AG04449 (cell line): ENCODE measurements at regions not wholly inside any gene's neighbourhood (a gene's known extent, or its start where the extent isn't known, plus 50 kb on each side); places are given as distances from the start of the nearest gene placed in this dataset.

Experiments used
- CTCF ChIA-PET: fragments of 350-600 bp; formaldehyde crosslinking; extraction: SDS; loops from one replicate; lab custom pipeline; 2021; ENCODE audit warnings: antibody characterized with exemption; lab: Yijun Ruan, JAX
- POLR2A ChIA-PET: fragments of 400-600, 350-600 bp; formaldehyde crosslinking; extraction: SDS; loops from one replicate; lab custom pipeline; 2020; ENCODE audit warnings: antibody characterized with exemption, inconsistent platforms; lab: Yijun Ruan, JAX
- DNase-seq: peaks from one replicate; pipeline ENCODE4 v3.0.0-alpha.2; 2010; ENCODE audit warnings: low read depth, low spot score
- H3K4me3 ChIP-seq: 2 replicates; pipeline ENCODE4 v1.5.1; 2011; ENCODE audit warnings: low read depth, mild to moderate bottlenecking, control low read depth, low read length
- CTCF ChIP-seq: IDR thresholded peaks from one replicate; pipeline ENCODE4 v1.5.1; 2011; ENCODE audit warnings: mild to moderate bottlenecking, moderate library complexity, low read length, control low read depth, inconsistent platforms; ENCODE audit not compliant: insufficient read depth; ENCODE audit errors: missing control alignments

GRCh38 chr3:132892956-132893355 lies 145.2 kb upstream of the TMEM108 start:
- TF ChIP-seq CTCF: no peak
- ChIA-PET CTCF (no interaction called here), POLR2A (no interaction called here)
- no peak for DNase-seq
- no peak overlapping the region for H3K4me3 ChIP-seq

- TF ChIP-seq CTCF: no peak
- POLR2A ChIA-PET: no interaction called here
Measured at GRCh38 chr3:132881756-132882409, 156.3 kb upstream of the TMEM108 start.

DNA sequence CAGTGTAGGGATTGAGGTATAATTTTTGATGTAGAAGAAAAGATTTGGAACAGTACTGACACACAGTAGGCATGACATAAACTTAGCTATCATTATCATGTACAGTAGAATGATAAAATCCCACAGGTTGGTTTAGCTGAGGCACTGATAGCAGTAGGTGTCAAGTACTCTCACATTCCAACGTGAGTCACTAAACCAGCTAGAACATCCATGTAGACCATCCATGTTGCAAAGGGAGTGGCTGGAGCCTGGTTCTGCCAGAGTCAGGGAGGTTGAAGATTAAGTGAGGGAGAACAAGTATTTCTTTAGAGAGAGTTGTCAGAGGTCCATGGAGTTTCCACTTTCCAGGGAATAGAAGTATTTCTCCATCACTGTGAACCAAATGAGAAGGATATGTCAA lies 157.2 kb upstream of the TMEM108 start:
- POLR2A ChIA-PET: no interaction called here
- DNase-seq: no peak
- TF ChIP-seq CTCF: no peak
- CTCF ChIA-PET: no interaction called here
- no peak overlapping the region for H3K4me3 ChIP-seq

More at GRCh38 chr3:132881756-132882409, 156.3 kb upstream of the TMEM108 start:
- no peak for DNase-seq
- no peak overlapping the region for H3K4me3 ChIP-seq
- CTCF ChIA-PET: no interaction called here

- POLR2A ChIA-PET: no interaction called here
- CTCF ChIA-PET: no interaction called here
- H3K4me3 ChIP-seq: no peak overlapping the region
- no peak for DNase-seq
- no peak for TF ChIP-seq CTCF
Measured at GRCh38 chr3:132879656-132880055, 157.4 kb upstream of the NPHP3 start.

- POLR2A ChIA-PET: no interaction called here
- TF ChIP-seq CTCF: no peak
- no peak overlapping the region for H3K4me3 ChIP-seq
- no peak for DNase-seq
- CTCF ChIA-PET: no interaction called here
Measured at GRCh38 chr3:132874701-132875100, 152.5 kb upstream of the NPHP3 start.

DNA sequence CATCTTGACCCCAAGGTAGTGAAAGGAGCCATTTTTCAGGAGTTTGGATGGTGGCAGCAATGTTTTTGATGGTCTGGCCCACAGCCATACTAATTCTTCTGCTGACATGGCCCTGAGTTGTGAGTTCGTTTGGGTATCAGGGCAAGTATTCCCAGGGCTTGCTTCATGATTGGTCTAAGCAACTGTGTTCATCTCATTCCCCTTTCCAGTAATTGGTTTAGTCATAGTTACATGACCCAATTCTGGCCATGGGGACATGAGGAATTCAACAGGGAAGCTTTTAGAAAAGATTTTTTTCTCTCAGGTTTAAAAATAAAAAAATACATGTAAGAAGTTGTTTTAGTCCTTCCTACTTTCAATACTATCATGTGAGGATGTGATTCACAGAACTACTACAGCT lies 150.5 kb upstream of the NPHP3 start:
- POLR2A ChIA-PET: no interaction called here
- no peak overlapping the region for H3K4me3 ChIP-seq
- no peak for TF ChIP-seq CTCF
- DNase-seq: no peak
- CTCF ChIA-PET: no interaction called here
